ENCODE measurements at regions not wholly inside any gene's neighbourhood (a gene's known extent, or its start where the extent isn't known, plus 50 kb on each side); places are given as distances from the start of the nearest gene placed in this dataset.
"Not testable (repeated sequence)": the region's sequence is repeated elsewhere in the genome, so short reads cannot be mapped to it uniquely, and the experiment has no call there.

DNA sequence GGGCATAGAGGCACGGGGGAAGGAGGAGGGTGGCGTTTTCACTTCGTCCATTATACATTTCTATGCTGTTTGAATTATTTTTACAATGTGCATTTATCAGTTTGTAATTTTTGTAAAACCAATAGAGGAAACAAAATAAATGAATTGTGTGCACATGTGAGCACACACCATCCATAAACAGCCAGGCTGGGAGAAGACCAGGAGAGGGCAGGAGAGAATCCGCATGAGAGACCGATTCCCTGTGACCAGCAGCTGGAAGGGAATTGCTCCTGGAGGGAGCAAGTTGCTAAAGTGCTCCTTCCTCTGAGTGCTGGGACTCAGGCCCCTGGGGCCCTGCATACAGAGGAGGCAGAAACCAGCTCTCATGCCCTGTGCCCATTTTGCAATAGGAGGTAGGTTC, 126.0 kb downstream of the ABCC12 start:
- ChIA-PET POLR2A (no interaction called here), CTCF (interaction anchor here (1.0 to 1.4 kb wide), 3 partner anchors 24 to 129 kb away, joined by 3 to 4 read pairs (median 3); no protein-coding TSS in a partner anchor)
- TF ChIP-seq, protein P1, sequence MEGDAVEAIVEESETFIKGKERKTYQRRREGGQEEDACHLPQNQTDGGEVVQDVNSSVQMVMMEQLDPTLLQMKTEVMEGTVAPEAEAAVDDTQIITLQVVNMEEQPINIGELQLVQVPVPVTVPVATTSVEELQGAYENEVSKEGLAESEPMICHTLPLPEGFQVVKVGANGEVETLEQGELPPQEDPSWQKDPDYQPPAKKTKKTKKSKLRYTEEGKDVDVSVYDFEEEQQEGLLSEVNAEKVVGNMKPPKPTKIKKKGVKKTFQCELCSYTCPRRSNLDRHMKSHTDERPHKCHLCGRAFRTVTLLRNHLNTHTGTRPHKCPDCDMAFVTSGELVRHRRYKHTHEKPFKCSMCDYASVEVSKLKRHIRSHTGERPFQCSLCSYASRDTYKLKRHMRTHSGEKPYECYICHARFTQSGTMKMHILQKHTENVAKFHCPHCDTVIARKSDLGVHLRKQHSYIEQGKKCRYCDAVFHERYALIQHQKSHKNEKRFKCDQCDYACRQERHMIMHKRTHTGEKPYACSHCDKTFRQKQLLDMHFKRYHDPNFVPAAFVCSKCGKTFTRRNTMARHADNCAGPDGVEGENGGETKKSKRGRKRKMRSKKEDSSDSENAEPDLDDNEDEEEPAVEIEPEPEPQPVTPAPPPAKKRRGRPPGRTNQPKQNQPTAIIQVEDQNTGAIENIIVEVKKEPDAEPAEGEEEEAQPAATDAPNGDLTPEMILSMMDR (IDR thresholded peaks at IDR 0.05; ENCODE audit: insufficient read depth, low read depth, low read length): peak; percentile 27
- Histone ChIP-seq H3K27me3 (ENCODE audit: control insufficient read depth, insufficient read depth, low read length) (peaks cover 3% of the 10 kb centered on the region; the same call in 1 of the 2 replicates), H3K36me3 (ENCODE audit: control insufficient read depth, insufficient read depth, low read length) (no peaks in the 10 kb centered on the region), H3K4me3 (ENCODE audit: low read depth, low read length) (no peak overlapping the region)
- no peak for DNase-seq (ENCODE audit: low read depth)

DNA sequence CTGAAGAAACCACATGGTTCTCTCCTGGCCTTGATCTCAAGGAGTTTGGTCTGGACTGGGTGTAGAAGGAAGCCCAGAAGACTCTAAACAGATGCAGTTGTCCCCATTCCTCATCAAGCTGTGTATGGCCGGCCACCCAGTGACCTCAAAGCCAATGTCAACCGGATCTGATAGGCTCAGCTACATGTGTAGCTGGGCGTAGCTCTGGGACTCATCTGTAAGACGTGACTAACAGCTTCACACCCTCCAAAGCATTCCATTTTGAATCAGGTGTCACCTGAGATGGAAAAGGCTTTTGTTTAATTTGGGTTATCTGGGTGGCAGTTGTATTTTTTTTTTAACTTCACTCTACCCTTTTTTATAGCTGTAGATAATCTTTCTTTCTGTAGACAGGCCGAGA, 130.4 kb downstream of the ABCC12 start:
- TF ChIP-seq, protein P1 (IDR thresholded peaks at IDR 0.05; ENCODE audit: insufficient read depth, low read depth, low read length): no peak

GRCh38 chr16:48024042-48024441, 131.8 kb downstream of the ABCC12 start:
- 0 out of 2 replicates have a peak, but pooled peaks cover 3% of the 10 kb centered on the region for H3K27me3 ChIP-seq (ENCODE audit: control insufficient read depth, insufficient read depth, low read length)
- CTCF ChIA-PET: no interaction called here
- DNase-seq (ENCODE audit: low read depth): no peak
- TF ChIP-seq, protein P1 (IDR thresholded peaks at IDR 0.05; ENCODE audit: insufficient read depth, low read depth, low read length): no peak
- POLR2A ChIA-PET: no interaction called here
- no peaks in the 10 kb centered on the region for H3K36me3 ChIP-seq (ENCODE audit: control insufficient read depth, insufficient read depth, low read length)
- H3K4me3 ChIP-seq (ENCODE audit: low read depth, low read length): no peak overlapping the region

More for the DNA sequence above, 130.4 kb downstream of the ABCC12 start:
- ChIA-PET CTCF (interaction anchor here (1.0 to 1.2 kb wide), 2 partner anchors 30 to 132 kb away, joined by 3 to 6 read pairs; no protein-coding TSS in a partner anchor), POLR2A (no interaction called here)
- 0 out of 2 replicates have a peak, but pooled peaks cover 3% of the 10 kb centered on the region for H3K27me3 ChIP-seq (ENCODE audit: control insufficient read depth, insufficient read depth, low read length)
- no peaks in the 10 kb centered on the region for H3K36me3 ChIP-seq (ENCODE audit: control insufficient read depth, insufficient read depth, low read length)
- DNase-seq (ENCODE audit: low read depth): no peak
- H3K4me3 ChIP-seq (ENCODE audit: low read depth, low read length): no peak overlapping the region

DNA sequence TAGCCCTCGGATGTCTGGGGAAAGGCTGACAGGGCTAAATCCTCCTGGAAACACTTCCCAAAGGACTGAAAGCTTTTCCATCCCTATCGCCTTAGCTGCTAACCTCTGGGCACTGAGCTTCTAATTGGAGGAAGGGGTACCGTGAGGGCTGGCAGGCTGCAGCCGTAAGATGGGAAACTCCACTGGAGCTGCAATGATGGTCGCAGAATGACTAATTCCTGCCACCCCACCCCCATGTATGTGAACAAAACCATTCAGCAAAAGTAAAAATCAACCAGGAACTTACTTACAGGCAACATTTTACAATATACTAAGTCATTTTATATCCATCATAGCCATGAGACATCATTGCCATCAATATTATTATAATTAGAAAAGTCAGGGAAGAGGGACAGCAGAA, 133.3 kb downstream of the ABCC12 start:
- Histone ChIP-seq H3K36me3 (ENCODE audit: control insufficient read depth, insufficient read depth, low read length) (no peaks in the 10 kb centered on the region), H3K27me3 (ENCODE audit: control insufficient read depth, insufficient read depth, low read length) (0 out of 2 replicates have a peak, but pooled peaks cover 3% of the 10 kb centered on the region), H3K4me3 (ENCODE audit: low read depth, low read length) (no peak overlapping the region)
- no peak for DNase-seq (ENCODE audit: low read depth)
- ChIA-PET POLR2A (no interaction called here), CTCF (no interaction called here)
- TF ChIP-seq, protein P1 (IDR thresholded peaks at IDR 0.05; ENCODE audit: insufficient read depth, low read depth, low read length): no peak

DNA sequence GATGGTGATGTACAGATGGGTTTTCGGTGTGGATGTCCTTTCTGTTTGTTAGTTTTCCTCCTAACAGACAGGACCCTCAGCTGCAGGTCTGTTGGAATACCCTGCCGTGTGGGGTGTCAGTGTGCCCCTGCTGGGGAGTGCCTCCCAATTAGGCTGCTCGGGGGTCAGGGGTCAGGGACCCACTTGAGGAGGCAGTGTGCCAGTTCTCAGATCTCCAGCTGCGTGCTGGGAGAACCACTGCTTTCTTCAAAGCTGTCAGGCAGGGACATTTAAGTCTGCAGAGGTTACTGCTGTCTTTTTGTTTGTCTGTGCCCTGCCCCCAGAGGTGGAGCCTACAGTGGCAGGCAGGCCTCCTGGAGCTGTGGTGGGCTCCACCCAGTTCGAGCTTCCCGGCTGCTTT, 135.2 kb downstream of the ABCC12 start:
- DNase-seq (ENCODE audit: low read depth); H3K36me3 ChIP-seq (ENCODE audit: control insufficient read depth, insufficient read depth, low read length); H3K4me3 ChIP-seq (ENCODE audit: low read depth, low read length); POLR2A ChIA-PET; CTCF ChIA-PET; H3K27me3 ChIP-seq (ENCODE audit: control insufficient read depth, insufficient read depth, low read length): not testable (repeated sequence)

All from BJ (cell line).